Astrocyte (in vitro differentiated cells and primary cell): ENCODE measurements at regions not wholly inside any gene's neighbourhood (a gene's known extent, or its start where the extent isn't known, plus 50 kb on each side); places are given as distances from the start of the nearest gene placed in this dataset.

ENCODE experiments used
- CTCF ChIP-seq: IDR thresholded peaks from 2 replicates; pipeline ENCODE4 v1.5.1; 2011; ENCODE audit warnings: low read depth, mild to moderate bottlenecking, inconsistent platforms, low read length, moderate library complexity; ENCODE audit not compliant: insufficient read depth
- EZH2 ChIP-seq: IDR thresholded peaks from 2 replicates; pipeline ENCODE4 v1.6.1; 2012; ENCODE audit warnings: mild to moderate bottlenecking, low read length, inconsistent platforms; ENCODE audit not compliant: insufficient read depth

- TF ChIP-seq EZH2 (no peak), CTCF (no peak)
Measured at GRCh38 chr11:130583801-130584211, 135.4 kb downstream of the ADAMTS15 start.
